ENCODE measurements at regions not wholly inside any gene's neighbourhood (a gene's known extent, or its start where the extent isn't known, plus 50 kb on each side); places are given as distances from the start of the nearest gene placed in this dataset.

DNA sequence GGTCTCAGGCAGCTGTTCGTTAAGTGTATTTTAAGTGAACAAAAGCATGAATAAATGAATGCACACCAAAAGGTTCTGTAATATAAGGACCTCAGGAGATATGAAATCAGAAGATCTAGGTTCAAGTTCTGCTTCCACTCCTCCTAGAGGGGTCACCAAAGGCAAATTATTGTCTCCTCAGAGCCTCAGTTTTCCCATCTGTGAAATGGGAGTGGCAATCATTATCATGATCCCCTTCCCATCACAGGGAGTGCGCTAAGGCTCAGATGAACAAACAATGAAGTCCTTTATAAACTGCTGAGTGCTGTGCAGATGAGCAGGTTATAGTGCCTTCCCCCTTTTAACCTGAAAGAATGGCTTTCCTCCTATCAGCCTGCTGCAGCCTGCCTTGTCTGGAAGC lies 248.3 kb upstream of the C16orf82 start:
- Histone ChIP-seq H3K79me2 (ENCODE audit: insufficient read depth) (no peaks in the 10 kb centered on the region), H4K20me1 (ENCODE audit: insufficient read depth) (no peaks in the 10 kb centered on the region), H3K9me2 (ENCODE audit: insufficient read depth) (no peaks in the 10 kb centered on the region), H3K36me3 (ENCODE audit: low read depth) (no peaks in the 10 kb centered on the region), H3K9me3 (ENCODE audit: low read depth) (no peaks in the 10 kb centered on the region), H3K4me3 (no peak overlapping the region), H3K4me1 (ENCODE audit: insufficient read depth) (peaks cover 19% of the 10 kb centered on the region), H3K4me2 (ENCODE audit: unreplicated experiment) (no peak overlapping the region), H3K27me3 (replicated peaks; ENCODE audit: insufficient read depth) (peaks cover under 1% of the 10 kb centered on the region; the same call in 1 of the 2 replicates), H3K27ac (no peak overlapping the region), H3F3A (ENCODE audit: insufficient read depth) (0 out of 2 replicates have a peak, but pooled peaks cover 9% of the 10 kb centered on the region), H3K9ac (no peak overlapping the region), H2AFZ (no peak overlapping the region)
- in situ Hi-C loops (cut with MboI), result no loop called here
- TF ChIP-seq EZH2phosphoT487 (IDR thresholded peaks at IDR 0.05; ENCODE audit: insufficient read depth, low read depth) (no peak), EZH2 (IDR thresholded peaks at IDR 0.05; ENCODE audit: insufficient read depth, poor library complexity, severe bottlenecking) (no peak)
- WGBS, 2 experiments (ENCODE audit: low coverage in 1 of 2, low lambda C conversion rate in 2 of 2, missing lambda C conversion rate in 2 of 2), result 93 to 97% methylated on average over 2 of the region's 2 CpGs
- no peak for DNase-seq

GRCh38 chr16:26824469-26824868 lies 242.3 kb upstream of the C16orf82 start:
- Histone ChIP-seq H4K20me1 (ENCODE audit: insufficient read depth) (no peaks in the 10 kb centered on the region), H3F3A (ENCODE audit: insufficient read depth) (no peaks in the 10 kb centered on the region), H3K9ac (no peak overlapping the region), H3K9me3 (ENCODE audit: low read depth) (no peaks in the 10 kb centered on the region), H3K4me1 (ENCODE audit: insufficient read depth) (no peaks in the 10 kb centered on the region), H3K36me3 (ENCODE audit: low read depth) (no peaks in the 10 kb centered on the region), H2AFZ (no peak overlapping the region), H3K27ac (no peak overlapping the region), H3K27me3 (replicated peaks; ENCODE audit: insufficient read depth) (peaks cover 26% of the 10 kb centered on the region), H3K4me2 (ENCODE audit: unreplicated experiment) (no peak overlapping the region), H3K4me3 (no peak overlapping the region), H3K79me2 (ENCODE audit: insufficient read depth) (no peaks in the 10 kb centered on the region), H3K9me2 (ENCODE audit: insufficient read depth) (no peaks in the 10 kb centered on the region)
- TF ChIP-seq EZH2 (IDR thresholded peaks at IDR 0.05; ENCODE audit: insufficient read depth, poor library complexity, severe bottlenecking) (no peak), EZH2phosphoT487 (IDR thresholded peaks at IDR 0.05; ENCODE audit: insufficient read depth, low read depth) (no peak)
- DNase-seq, result no peak
- WGBS, 2 experiments (ENCODE audit: low coverage in 1 of 2, low lambda C conversion rate in 2 of 2, missing lambda C conversion rate in 2 of 2), result 67 to 72% methylated on average over 9 of the region's 9 CpGs
- in situ Hi-C loops (cut with MboI), result no loop called here

GRCh38 chr16:26826500-26826899 lies 240.2 kb upstream of the C16orf82 start:
- no peak overlapping the region for H2AFZ ChIP-seq
- no peak overlapping the region for H3K9ac ChIP-seq
- H3K4me3 ChIP-seq, result no peak overlapping the region
- TF ChIP-seq EZH2 (IDR thresholded peaks at IDR 0.05; ENCODE audit: insufficient read depth, poor library complexity, severe bottlenecking) (no peak), EZH2phosphoT487 (IDR thresholded peaks at IDR 0.05; ENCODE audit: insufficient read depth, low read depth) (no peak)
- no peak overlapping the region for H3K27ac ChIP-seq
- DNase-seq, result no peak
- no peak overlapping the region for H3K4me2 ChIP-seq (ENCODE audit: unreplicated experiment)
- no peaks in the 10 kb centered on the region for H3K4me1 ChIP-seq (ENCODE audit: insufficient read depth)
- no peaks in the 10 kb centered on the region; the same call in 1 of the 2 replicates for H3F3A ChIP-seq (ENCODE audit: insufficient read depth)
- H4K20me1 ChIP-seq (ENCODE audit: insufficient read depth), result no peaks in the 10 kb centered on the region
- no peaks in the 10 kb centered on the region for H3K79me2 ChIP-seq (ENCODE audit: insufficient read depth)
- in situ Hi-C loops (cut with MboI), result no loop called here
- 24 to 26% methylated on average over 4 of the region's 4 CpGs for WGBS, 2 experiments (ENCODE audit: low coverage in 1 of 2, low lambda C conversion rate in 2 of 2, missing lambda C conversion rate in 2 of 2)
- peaks cover 26% of the 10 kb centered on the region for H3K27me3 ChIP-seq (replicated peaks; ENCODE audit: insufficient read depth)
- H3K36me3 ChIP-seq (ENCODE audit: low read depth), result no peaks in the 10 kb centered on the region
- H3K9me3 ChIP-seq (ENCODE audit: low read depth), result no peaks in the 10 kb centered on the region
- no peaks in the 10 kb centered on the region for H3K9me2 ChIP-seq (ENCODE audit: insufficient read depth)

GRCh38 chr16:26827386-26827785 lies 239.3 kb upstream of the C16orf82 start:
- in situ Hi-C loops (cut with MboI), result no loop called here
- TF ChIP-seq EZH2phosphoT487 (IDR thresholded peaks at IDR 0.05; ENCODE audit: insufficient read depth, low read depth), result no peak
- TF ChIP-seq EZH2 (IDR thresholded peaks at IDR 0.05; ENCODE audit: insufficient read depth, poor library complexity, severe bottlenecking), result no peak
- 59 to 61% methylated on average over 4 of the region's 4 CpGs for WGBS, 2 experiments (ENCODE audit: low coverage in 1 of 2, low lambda C conversion rate in 2 of 2, missing lambda C conversion rate in 2 of 2)

More at GRCh38 chr16:26827386-26827785, 239.3 kb upstream of the C16orf82 start:
- Histone ChIP-seq H3K9me2 (ENCODE audit: insufficient read depth) (no peaks in the 10 kb centered on the region), H3F3A (ENCODE audit: insufficient read depth) (no peaks in the 10 kb centered on the region; the same call in 1 of the 2 replicates), H2AFZ (no peak overlapping the region), H3K4me2 (ENCODE audit: unreplicated experiment) (no peak overlapping the region), H3K36me3 (ENCODE audit: low read depth) (no peaks in the 10 kb centered on the region), H3K4me1 (ENCODE audit: insufficient read depth) (no peaks in the 10 kb centered on the region), H3K4me3 (no peak overlapping the region), H4K20me1 (ENCODE audit: insufficient read depth) (no peaks in the 10 kb centered on the region), H3K9ac (no peak overlapping the region), H3K27ac (no peak overlapping the region), H3K27me3 (replicated peaks; ENCODE audit: insufficient read depth) (peaks cover 29% of the 10 kb centered on the region), H3K9me3 (ENCODE audit: low read depth) (no peaks in the 10 kb centered on the region), H3K79me2 (ENCODE audit: insufficient read depth) (no peaks in the 10 kb centered on the region)
- DNase-seq, result no peak
